AG04450 (cell line): ENCODE measurements at regions not wholly inside any gene's neighbourhood (a gene's known extent, or its start where the extent isn't known, plus 50 kb on each side); places are given as distances from the start of the nearest gene placed in this dataset.

Experiments used
- CTCF ChIA-PET: fragments of 300-600, 350-600 bp; formaldehyde crosslinking; extraction: SDS; loops from one replicate; lab custom pipeline; 2022; ENCODE audit warnings: antibody characterized with exemption, inconsistent platforms; lab: Charles Lee
- POLR2A ChIA-PET: fragments of 350-600 bp; formaldehyde crosslinking; extraction: SDS; loops from one replicate; lab custom pipeline; 2021; ENCODE audit warnings: antibody characterized with exemption, inconsistent platforms; lab: Yijun Ruan, JAX
- DNase-seq: peaks from one replicate; pipeline ENCODE4 v3.0.0-alpha.2; 2011; ENCODE audit warnings: low read depth, low spot score
- H3K27ac ChIP-seq: one replicate; pipeline ENCODE4 v1.5.1; 2012; ENCODE audit warnings: low read depth, low read length, control low read depth
- H3K27me3 ChIP-seq: one replicate; pipeline ENCODE4 v1.6.0; 2012; ENCODE audit warnings: low read length; ENCODE audit not compliant: control insufficient read depth, insufficient read depth
- H3K4me3 ChIP-seq: 2 replicates; pipeline ENCODE4 v1.5.1; 2011; ENCODE audit warnings: mild to moderate bottlenecking, low read depth, low read length, control low read depth
- H3K9me3 ChIP-seq: 2 replicates; pipeline ENCODE4 v1.5.1; 2012; ENCODE audit warnings: low read length; ENCODE audit not compliant: control insufficient read depth, insufficient read depth
- TF ChIP-seq, protein P1 (sequence below): IDR thresholded peaks from 2 replicates; pipeline ENCODE4 v1.5.1; 2011; ENCODE audit warnings: low read depth, low read length, control low read depth, inconsistent platforms

DNA sequence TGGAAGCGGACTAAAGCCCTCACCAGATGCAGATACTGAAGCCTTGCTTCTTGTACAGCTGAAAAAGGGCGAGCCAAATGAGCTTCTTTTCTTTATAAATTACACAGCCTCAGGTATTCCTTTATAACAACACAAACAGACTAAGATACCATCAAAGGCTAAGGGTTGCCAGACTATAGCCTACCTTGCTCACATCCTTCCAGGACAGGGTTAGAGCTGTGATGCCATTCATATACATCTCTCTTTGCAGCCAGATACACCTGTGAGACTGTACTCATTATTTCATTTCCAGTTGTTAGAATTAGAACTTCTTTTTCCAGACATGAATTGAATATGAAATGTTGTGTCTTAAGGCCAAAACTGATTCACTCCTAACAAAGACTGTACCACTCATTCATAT lies 262.8 kb upstream of the NR2F2 start:
- Histone ChIP-seq H3K4me3 (no peak overlapping the region), H3K9me3 (peaks cover 4% of the 10 kb centered on the region; the same call in 1 of the 2 replicates), H3K27ac (no peak overlapping the region), H3K27me3 (no peaks in the 10 kb centered on the region)
- ChIA-PET POLR2A (no interaction called here), CTCF (interaction anchor here (1.1 kb wide), 1 partner anchor 259 kb away, joined by 3 read pairs; no protein-coding TSS in a partner anchor)
- DNase-seq = no peak
- TF ChIP-seq, protein P1, sequence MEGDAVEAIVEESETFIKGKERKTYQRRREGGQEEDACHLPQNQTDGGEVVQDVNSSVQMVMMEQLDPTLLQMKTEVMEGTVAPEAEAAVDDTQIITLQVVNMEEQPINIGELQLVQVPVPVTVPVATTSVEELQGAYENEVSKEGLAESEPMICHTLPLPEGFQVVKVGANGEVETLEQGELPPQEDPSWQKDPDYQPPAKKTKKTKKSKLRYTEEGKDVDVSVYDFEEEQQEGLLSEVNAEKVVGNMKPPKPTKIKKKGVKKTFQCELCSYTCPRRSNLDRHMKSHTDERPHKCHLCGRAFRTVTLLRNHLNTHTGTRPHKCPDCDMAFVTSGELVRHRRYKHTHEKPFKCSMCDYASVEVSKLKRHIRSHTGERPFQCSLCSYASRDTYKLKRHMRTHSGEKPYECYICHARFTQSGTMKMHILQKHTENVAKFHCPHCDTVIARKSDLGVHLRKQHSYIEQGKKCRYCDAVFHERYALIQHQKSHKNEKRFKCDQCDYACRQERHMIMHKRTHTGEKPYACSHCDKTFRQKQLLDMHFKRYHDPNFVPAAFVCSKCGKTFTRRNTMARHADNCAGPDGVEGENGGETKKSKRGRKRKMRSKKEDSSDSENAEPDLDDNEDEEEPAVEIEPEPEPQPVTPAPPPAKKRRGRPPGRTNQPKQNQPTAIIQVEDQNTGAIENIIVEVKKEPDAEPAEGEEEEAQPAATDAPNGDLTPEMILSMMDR = no peak

DNA sequence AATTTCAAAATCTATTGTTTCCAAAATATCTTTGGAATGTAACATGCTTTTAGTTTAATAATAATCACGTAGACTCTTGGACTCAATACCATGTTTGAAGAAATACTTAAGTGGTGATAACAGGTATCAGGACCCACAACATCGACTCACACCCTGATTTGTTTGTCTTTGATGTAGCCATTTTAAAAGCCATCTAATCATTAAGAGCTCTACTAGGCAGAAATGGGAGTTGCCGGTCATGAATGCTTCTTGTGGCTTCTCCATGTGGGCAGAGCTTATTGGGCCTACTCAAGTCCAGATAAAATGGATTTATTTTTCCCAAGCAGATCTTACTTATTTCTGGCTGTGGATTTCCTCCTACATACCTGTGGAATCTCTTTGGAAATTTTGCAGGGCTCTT lies 261.6 kb upstream of the NR2F2 start:
- H3K27ac ChIP-seq = no peak overlapping the region
- CTCF ChIA-PET = no interaction called here

DNA sequence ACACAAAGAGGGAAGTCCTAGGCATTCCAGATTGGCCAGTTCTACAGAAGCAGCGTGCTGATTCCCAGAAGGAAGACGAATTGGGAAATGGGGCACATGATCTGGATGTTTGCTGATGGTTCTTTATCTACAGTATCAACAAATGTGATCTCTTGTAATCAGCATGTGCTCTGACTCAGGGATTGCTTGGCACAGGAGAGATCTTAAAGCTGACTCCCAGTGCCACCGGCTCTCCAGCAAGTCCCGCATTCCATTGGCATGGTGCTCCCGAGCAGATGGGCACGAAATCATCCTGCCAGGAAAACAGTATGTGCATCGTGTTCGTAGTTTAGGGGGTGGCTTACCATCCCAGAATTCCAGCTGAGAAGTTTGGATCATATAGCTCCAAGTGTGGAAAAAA lies 259.9 kb upstream of the NR2F2 start:
- DNase-seq = no peak
- CTCF ChIA-PET = interaction anchor here (1.0 kb wide), 1 partner anchor 257 kb away, joined by 4 read pairs; no protein-coding TSS in a partner anchor
- TF ChIP-seq, protein P1 = no peak

More for the DNA sequence above, 261.6 kb upstream of the NR2F2 start:
- TF ChIP-seq, protein P1 = no peak
- Histone ChIP-seq H3K27me3 (no peaks in the 10 kb centered on the region), H3K9me3 (peaks cover 4% of the 10 kb centered on the region; the same call in 1 of the 2 replicates), H3K4me3 (no peak overlapping the region)
- no peak for DNase-seq
- POLR2A ChIA-PET = no interaction called here

DNA sequence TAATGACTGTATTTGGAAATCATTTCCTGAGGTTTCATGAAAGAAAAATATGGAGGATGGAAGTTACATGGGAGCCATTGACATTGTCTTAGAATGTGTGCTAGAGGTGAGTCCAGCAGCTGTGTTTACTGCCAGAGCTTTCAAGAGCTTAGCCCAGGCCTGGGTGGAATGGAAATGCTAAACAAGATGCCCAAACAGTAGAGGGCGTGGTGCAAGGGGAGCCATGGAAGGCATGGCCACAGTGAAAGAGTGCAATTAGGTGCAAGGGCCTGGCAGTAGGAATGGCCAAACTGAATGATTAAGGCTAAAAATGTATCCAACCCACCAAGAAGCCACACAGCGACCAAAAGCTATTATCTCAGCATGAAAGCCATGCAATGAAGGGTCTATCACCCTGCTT lies 257.7 kb upstream of the NR2F2 start:
- no peaks in the 10 kb centered on the region for H3K27me3 ChIP-seq
- DNase-seq = no peak
- ChIA-PET POLR2A (no interaction called here), CTCF (interaction anchor here (1.2 kb wide), 1 partner anchor 10 kb away, joined by 3 read pairs; no protein-coding TSS in a partner anchor)
- H3K4me3 ChIP-seq = no peak overlapping the region
- no peaks in the 10 kb centered on the region for H3K9me3 ChIP-seq
- TF ChIP-seq, protein P1 = no peak
- H3K27ac ChIP-seq = no peak overlapping the region

More for the DNA sequence above, 259.9 kb upstream of the NR2F2 start:
- H3K4me3 ChIP-seq = no peak overlapping the region
- POLR2A ChIA-PET = no interaction called here
- H3K9me3 ChIP-seq = no peaks in the 10 kb centered on the region
- no peak overlapping the region for H3K27ac ChIP-seq
- H3K27me3 ChIP-seq = no peaks in the 10 kb centered on the region

DNA sequence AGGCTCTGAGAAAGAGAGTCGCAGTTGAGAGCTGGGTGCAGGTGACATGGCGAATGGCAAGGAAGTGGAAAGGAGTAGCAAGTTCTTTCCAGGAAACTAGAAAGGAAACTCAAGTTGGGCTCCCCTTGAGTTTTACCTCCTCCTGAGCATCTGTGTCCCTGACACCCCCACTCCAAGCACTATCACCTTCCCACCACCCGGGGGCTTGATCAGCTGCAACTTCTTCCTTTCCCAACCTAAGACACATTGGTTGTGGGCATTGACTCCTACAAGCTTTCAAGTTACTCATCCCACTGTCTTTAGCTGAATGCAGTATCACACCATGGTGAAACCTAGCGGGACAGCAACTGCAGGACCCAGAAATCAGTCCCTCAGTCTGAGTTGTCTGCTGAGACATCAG lies 256.6 kb upstream of the NR2F2 start:
- TF ChIP-seq, protein P1 = no peak
- no peak for DNase-seq
- ChIA-PET CTCF (no interaction called here), POLR2A (interaction anchor here (0.6 kb wide), 1 partner anchor 253 kb away, joined by 4 read pairs; no protein-coding TSS in a partner anchor)
- H3K27me3 ChIP-seq = no peaks in the 10 kb centered on the region
- H3K9me3 ChIP-seq = no peaks in the 10 kb centered on the region
- H3K4me3 ChIP-seq = no peak overlapping the region
- H3K27ac ChIP-seq = no peak overlapping the region
